ENCODE measurements at regions not wholly inside any gene's neighbourhood (a gene's known extent, or its start where the extent isn't known, plus 50 kb on each side); places are given as distances from the start of the nearest gene placed in this dataset.

DNA sequence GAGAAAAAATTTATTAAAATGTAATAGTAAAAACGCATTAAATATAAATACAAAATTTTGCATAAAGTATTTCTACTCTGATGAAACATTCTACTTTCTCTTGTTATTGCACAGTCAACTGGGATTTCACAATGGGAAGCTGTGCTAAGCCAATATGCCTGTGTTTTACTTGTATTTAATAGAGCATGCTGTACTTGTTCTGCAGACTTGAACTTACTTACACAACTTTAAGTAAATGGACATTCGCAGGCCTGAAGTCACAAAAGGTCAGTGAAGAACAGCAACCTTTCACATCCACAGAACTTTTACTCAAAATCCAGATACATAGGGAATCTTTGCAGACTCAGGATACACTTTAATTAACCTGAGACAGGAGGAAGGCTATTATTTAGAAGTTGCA, 409.5 kb downstream of the BTBD3 start (continued):
- TF ChIP-seq, protein P1, sequence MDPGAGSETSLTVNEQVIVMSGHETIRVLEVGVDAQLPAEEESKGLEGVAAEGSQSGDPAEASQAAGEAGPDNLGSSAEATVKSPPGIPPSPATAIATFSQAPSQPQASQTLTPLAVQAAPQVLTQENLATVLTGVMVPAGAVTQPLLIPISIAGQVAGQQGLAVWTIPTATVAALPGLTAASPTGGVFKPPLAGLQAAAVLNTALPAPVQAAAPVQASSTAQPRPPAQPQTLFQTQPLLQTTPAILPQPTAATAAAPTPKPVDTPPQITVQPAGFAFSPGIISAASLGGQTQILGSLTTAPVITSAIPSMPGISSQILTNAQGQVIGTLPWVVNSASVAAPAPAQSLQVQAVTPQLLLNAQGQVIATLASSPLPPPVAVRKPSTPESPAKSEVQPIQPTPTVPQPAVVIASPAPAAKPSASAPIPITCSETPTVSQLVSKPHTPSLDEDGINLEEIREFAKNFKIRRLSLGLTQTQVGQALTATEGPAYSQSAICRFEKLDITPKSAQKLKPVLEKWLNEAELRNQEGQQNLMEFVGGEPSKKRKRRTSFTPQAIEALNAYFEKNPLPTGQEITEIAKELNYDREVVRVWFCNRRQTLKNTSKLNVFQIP (CRISPR knock-in tag; IDR thresholded peaks at IDR 0.05; ENCODE audit: borderline replicate concordance, low read depth): no peak
- TF ChIP-seq PPARA (CRISPR knock-in tag; IDR thresholded peaks at IDR 0.05; ENCODE audit: borderline replicate concordance) (no peak), ZNF8 (CRISPR knock-in tag; IDR thresholded peaks at IDR 0.05) (no peak), CSDC2 (CRISPR knock-in tag; IDR thresholded peaks at IDR 0.05) (no peak), ESRRG (CRISPR knock-in tag; IDR thresholded peaks at IDR 0.05) (no peak), TOX (CRISPR knock-in tag; IDR thresholded peaks at IDR 0.05; ENCODE audit: borderline replicate concordance) (no peak)

DNA sequence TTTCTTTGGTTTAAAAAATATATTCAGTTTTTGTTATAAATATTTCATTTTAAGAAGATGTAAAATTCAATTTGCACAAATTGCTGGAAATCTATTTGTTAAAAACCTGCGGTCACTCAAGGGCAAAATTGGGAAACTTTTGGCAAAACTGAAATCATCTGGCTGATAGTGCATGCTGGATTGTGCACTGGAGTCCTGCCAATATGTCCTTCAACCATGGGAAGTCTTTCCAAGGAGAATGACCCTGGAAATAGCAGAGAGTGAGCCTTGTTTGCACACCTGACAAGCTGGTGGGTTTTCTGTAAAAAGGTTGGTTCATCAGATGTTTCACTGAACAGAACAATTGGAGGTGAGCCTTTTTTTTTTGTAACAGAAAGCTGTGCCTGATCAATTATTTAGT, 413.5 kb downstream of the BTBD3 start:
- TF ChIP-seq TOX (CRISPR knock-in tag; IDR thresholded peaks at IDR 0.05; ENCODE audit: borderline replicate concordance) (no peak), ZC3H10 (CRISPR knock-in tag; IDR thresholded peaks at IDR 0.05) (no peak), ISL1 (CRISPR knock-in tag; IDR thresholded peaks at IDR 0.05) (no peak), GLIS3 (CRISPR knock-in tag; IDR thresholded peaks at IDR 0.05) (no peak), BACH2 (CRISPR knock-in tag; IDR thresholded peaks at IDR 0.05; ENCODE audit: borderline replicate concordance) (no peak), ZNF565 (CRISPR knock-in tag; conservative IDR thresholded peaks at IDR 0.05; ENCODE audit: low read depth) (no peak), PPARA (CRISPR knock-in tag; IDR thresholded peaks at IDR 0.05; ENCODE audit: borderline replicate concordance) (no peak), OSR1 (CRISPR knock-in tag; IDR thresholded peaks at IDR 0.05) (no peak), ZFP30 (CRISPR knock-in tag; IDR thresholded peaks at IDR 0.05) (no peak), ARNTL (CRISPR knock-in tag; IDR thresholded peaks at IDR 0.05; ENCODE audit: borderline replicate concordance, low read depth) (no peak), RARB (CRISPR knock-in tag; IDR thresholded peaks at IDR 0.05) (no peak), CSDC2 (CRISPR knock-in tag; IDR thresholded peaks at IDR 0.05) (no peak)
- TF ChIP-seq, protein P1 (CRISPR knock-in tag; IDR thresholded peaks at IDR 0.05; ENCODE audit: borderline replicate concordance, low read depth): no peak
- ATAC-seq: no peak

DNA sequence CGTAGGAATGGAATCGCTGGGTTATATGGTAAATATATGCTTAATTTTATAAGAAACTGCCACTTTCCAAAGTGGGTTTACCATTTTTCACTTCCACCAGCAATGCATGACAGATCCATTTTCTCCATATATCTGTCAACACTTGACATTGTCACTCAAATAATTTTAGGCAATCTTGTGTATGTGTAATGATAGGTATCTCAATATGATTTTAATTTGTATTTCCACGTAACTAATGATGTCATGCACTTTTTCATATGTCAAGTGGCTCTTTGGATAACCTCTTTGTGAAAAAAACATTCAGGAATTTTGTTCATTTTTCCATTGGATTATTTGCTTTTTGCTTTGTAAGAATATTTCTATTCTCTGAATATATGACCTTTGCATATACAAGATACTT, 419.9 kb downstream of the BTBD3 start:
- TF ChIP-seq, protein P2, sequence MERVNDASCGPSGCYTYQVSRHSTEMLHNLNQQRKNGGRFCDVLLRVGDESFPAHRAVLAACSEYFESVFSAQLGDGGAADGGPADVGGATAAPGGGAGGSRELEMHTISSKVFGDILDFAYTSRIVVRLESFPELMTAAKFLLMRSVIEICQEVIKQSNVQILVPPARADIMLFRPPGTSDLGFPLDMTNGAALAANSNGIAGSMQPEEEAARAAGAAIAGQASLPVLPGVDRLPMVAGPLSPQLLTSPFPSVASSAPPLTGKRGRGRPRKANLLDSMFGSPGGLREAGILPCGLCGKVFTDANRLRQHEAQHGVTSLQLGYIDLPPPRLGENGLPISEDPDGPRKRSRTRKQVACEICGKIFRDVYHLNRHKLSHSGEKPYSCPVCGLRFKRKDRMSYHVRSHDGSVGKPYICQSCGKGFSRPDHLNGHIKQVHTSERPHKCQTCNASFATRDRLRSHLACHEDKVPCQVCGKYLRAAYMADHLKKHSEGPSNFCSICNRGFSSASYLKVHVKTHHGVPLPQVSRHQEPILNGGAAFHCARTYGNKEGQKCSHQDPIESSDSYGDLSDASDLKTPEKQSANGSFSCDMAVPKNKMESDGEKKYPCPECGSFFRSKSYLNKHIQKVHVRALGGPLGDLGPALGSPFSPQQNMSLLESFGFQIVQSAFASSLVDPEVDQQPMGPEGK (CRISPR knock-in tag; IDR thresholded peaks at IDR 0.05; ENCODE audit: borderline replicate concordance): no peak
- no peak for TF ChIP-seq BACH2 (CRISPR knock-in tag; IDR thresholded peaks at IDR 0.05; ENCODE audit: borderline replicate concordance)
- TF ChIP-seq ARNTL (CRISPR knock-in tag; IDR thresholded peaks at IDR 0.05; ENCODE audit: borderline replicate concordance, low read depth): no peak
- no peak for TF ChIP-seq GLIS3 (CRISPR knock-in tag; IDR thresholded peaks at IDR 0.05)
- TF ChIP-seq TOX (CRISPR knock-in tag; IDR thresholded peaks at IDR 0.05; ENCODE audit: borderline replicate concordance): no peak
- no peak for TF ChIP-seq CSDC2 (CRISPR knock-in tag; IDR thresholded peaks at IDR 0.05)
- TF ChIP-seq PPARA (CRISPR knock-in tag; IDR thresholded peaks at IDR 0.05; ENCODE audit: borderline replicate concordance): no peak
- TF ChIP-seq ZFP30 (CRISPR knock-in tag; IDR thresholded peaks at IDR 0.05): no peak
- TF ChIP-seq ZNF8 (CRISPR knock-in tag; IDR thresholded peaks at IDR 0.05): no peak
- TF ChIP-seq OSR1 (CRISPR knock-in tag; IDR thresholded peaks at IDR 0.05): no peak
- TF ChIP-seq ZNF70 (CRISPR knock-in tag; IDR thresholded peaks at IDR 0.05): no peak
- no peak for TF ChIP-seq ESRRG (CRISPR knock-in tag; IDR thresholded peaks at IDR 0.05)
- TF ChIP-seq, protein P1 (CRISPR knock-in tag; IDR thresholded peaks at IDR 0.05; ENCODE audit: borderline replicate concordance, low read depth): no peak
- TF ChIP-seq SNAI2 (CRISPR knock-in tag; IDR thresholded peaks at IDR 0.05): no peak
- TF ChIP-seq, protein P3, sequence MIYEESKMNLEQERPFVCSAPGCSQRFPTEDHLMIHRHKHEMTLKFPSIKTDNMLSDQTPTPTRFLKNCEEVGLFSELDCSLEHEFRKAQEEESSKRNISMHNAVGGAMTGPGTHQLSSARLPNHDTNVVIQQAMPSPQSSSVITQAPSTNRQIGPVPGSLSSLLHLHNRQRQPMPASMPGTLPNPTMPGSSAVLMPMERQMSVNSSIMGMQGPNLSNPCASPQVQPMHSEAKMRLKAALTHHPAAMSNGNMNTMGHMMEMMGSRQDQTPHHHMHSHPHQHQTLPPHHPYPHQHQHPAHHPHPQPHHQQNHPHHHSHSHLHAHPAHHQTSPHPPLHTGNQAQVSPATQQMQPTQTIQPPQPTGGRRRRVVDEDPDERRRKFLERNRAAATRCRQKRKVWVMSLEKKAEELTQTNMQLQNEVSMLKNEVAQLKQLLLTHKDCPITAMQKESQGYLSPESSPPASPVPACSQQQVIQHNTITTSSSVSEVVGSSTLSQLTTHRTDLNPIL (CRISPR knock-in tag; IDR thresholded peaks at IDR 0.05; ENCODE audit: low read depth): no peak
- TF ChIP-seq, protein P4, sequence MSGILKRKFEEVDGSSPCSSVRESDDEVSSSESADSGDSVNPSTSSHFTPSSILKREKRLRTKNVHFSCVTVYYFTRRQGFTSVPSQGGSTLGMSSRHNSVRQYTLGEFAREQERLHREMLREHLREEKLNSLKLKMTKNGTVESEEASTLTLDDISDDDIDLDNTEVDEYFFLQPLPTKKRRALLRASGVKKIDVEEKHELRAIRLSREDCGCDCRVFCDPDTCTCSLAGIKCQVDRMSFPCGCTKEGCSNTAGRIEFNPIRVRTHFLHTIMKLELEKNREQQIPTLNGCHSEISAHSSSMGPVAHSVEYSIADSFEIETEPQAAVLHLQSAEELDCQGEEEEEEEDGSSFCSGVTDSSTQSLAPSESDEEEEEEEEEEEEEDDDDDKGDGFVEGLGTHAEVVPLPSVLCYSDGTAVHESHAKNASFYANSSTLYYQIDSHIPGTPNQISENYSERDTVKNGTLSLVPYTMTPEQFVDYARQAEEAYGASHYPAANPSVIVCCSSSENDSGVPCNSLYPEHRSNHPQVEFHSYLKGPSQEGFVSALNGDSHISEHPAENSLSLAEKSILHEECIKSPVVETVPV (CRISPR knock-in tag; IDR thresholded peaks at IDR 0.05): no peak
- no peak for TF ChIP-seq RARB (CRISPR knock-in tag; IDR thresholded peaks at IDR 0.05)
- no peak for TF ChIP-seq ISL1 (CRISPR knock-in tag; IDR thresholded peaks at IDR 0.05)
- TF ChIP-seq, protein P5, sequence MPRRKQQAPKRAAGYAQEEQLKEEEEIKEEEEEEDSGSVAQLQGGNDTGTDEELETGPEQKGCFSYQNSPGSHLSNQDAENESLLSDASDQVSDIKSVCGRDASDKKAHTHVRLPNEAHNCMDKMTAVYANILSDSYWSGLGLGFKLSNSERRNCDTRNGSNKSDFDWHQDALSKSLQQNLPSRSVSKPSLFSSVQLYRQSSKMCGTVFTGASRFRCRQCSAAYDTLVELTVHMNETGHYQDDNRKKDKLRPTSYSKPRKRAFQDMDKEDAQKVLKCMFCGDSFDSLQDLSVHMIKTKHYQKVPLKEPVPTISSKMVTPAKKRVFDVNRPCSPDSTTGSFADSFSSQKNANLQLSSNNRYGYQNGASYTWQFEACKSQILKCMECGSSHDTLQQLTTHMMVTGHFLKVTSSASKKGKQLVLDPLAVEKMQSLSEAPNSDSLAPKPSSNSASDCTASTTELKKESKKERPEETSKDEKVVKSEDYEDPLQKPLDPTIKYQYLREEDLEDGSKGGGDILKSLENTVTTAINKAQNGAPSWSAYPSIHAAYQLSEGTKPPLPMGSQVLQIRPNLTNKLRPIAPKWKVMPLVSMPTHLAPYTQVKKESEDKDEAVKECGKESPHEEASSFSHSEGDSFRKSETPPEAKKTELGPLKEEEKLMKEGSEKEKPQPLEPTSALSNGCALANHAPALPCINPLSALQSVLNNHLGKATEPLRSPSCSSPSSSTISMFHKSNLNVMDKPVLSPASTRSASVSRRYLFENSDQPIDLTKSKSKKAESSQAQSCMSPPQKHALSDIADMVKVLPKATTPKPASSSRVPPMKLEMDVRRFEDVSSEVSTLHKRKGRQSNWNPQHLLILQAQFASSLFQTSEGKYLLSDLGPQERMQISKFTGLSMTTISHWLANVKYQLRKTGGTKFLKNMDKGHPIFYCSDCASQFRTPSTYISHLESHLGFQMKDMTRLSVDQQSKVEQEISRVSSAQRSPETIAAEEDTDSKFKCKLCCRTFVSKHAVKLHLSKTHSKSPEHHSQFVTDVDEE (CRISPR knock-in tag; IDR thresholded peaks at IDR 0.05): no peak
- TF ChIP-seq TCF4 (CRISPR knock-in tag; IDR thresholded peaks at IDR 0.05; ENCODE audit: borderline replicate concordance): no peak
- ATAC-seq: no peak
